ENCODE measurements at regions not wholly inside any gene's neighbourhood (a gene's known extent, or its start where the extent isn't known, plus 50 kb on each side); places are given as distances from the start of the nearest gene placed in this dataset.

DNA sequence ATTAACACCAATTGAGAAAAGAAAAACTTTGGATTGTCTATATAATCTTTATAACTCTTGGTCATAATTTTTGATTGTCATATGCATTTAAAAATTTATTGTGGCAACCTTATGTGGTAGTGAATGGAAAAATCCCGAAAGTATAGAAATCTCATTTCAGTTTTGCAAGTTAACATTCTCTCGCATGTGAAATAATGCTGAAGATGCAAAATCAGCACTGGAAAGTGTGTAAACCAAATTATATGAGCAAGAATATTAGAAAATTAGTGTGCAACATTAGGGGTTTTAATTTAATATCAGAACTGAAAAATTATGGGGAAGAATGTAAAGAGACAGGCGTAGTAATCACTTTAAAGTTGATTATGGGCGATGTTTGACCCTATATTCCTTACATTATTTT lies 1472.8 kb downstream of the PCDH7 start:
- no peak for DNase-seq

DNA sequence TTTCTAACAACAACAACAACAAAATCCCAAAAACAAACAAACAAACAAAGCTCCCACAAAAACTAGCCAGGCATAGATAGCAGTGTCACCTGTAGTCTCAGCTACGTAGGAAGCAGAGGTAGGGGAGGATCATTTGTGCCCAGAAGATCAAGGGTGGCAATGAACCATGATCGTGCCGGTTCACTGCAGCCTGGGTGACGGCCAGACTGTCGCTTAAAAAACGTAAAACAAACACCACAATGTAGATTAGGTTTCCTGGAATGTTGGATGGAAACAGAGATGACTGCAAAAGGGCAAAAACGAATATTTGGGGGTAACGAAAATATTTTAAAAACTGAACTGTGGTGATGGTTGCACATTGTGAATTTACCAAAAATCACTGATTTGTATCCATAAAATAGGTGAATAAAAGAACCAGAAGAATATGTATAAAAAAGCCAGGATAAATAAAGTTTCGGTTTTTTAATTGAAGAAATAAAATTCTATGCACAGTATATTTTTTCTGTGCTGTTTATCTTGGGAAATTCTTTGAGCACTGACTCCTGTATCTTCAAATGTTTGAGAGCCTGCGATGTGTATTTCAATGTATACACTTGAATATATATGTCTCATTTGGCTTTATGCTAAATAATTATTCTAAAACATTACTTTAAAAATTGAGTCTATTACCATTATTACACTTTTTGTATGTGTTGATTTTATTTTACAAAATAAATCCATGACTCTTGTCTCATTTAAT lies 1477.0 kb downstream of the PCDH7 start:
- DNase-seq: no peak

DNA sequence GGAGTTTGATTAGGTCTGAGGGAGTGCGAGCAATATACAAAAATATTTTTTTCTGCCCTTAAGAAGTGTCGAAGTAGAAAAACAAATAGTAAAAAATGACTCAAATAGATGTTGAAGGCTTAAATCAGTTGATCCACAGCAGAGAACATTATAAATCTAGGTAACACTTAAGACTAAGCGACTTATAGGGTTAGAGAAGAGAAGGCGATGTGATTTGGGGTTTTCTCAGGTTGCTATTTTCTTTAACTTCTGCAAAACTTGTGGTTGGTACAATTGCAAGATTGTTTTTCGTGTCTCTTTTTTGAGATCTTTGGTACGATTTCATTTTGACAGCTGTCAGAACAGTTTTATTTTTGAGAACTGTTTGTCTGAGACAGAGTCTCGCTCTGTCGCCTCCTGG lies 1479.5 kb downstream of the PCDH7 start:
- DNase-seq: no peak

DNA sequence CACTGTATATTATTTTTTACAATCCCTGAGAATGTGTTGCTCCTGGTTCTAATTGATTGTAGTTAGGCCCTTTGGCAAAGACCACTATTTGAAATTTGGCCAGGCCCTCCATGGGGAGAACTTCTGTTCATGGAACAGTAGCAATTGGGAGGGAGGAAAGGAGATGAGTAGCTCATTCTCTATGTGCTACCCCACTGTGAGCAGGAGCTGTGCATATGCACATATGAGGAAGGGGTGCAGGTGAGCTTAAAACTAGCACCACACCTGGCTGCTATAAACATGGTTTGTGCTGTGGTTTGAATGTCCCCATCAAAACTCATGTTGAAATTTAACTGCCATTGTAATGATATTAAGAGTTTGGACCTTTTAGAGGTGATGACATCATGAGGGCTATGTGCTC lies 1483.2 kb downstream of the PCDH7 start:
- DNase-seq: peak; percentile 4

DNA sequence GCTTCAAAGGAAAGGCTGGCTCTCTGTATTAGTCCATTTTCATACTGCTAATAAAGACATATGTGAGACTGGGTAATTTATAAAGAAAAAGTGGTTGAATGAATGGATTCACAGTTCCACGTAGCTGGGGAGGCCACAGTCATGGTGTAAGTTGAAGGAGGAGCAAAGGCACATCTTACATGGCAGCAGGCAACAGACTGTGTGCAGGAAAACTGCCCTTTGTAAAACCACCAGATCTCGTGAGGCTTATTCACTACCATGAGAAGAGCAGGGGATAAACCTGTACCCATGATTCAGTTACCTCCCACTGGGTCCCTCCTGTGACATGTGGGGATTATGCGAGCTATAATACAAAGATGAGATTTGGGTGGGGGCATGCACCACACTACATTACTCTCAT lies 1486.6 kb downstream of the PCDH7 start:
- DNase-seq: no peak

DNA sequence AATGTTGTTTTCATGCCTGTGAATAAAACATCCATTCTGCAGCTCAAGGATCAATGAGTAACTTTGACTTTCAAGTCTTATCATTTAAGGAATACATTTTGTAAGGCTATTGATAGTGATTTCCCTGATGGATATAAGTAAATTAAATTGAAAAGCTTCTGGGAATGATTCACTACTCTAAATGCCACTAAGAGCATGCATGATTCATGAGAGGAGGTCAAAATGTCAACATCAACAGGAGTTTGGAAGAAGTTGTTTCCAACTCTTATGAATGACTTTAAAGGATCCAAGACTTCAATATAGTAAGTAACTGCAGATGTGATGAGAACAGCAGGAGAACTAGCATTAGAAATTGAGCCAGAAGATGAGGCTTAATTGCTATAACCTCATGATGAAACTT lies 1487.3 kb downstream of the PCDH7 start:
- DNase-seq: no peak

DNA sequence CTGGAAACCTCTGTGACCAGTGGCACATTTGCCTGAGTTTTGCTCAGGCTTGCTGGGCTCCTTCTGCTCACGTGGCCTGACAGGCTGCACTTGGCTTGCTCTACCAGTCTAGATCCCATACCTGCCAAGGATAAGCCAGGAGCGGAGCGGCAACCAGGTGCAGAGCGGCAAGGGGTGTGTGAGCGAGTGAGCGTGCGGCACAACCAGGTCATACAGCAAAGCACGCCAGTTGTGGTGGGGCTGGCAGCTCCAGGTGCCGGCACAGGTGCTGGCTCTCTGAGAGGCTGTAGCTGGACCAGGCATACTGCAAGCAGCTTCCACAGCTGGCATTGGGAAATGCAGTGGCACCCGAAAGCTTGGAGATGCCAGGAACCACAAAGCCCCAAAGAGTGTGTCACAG lies 1495.1 kb downstream of the PCDH7 start:
- no peak for DNase-seq

DNA sequence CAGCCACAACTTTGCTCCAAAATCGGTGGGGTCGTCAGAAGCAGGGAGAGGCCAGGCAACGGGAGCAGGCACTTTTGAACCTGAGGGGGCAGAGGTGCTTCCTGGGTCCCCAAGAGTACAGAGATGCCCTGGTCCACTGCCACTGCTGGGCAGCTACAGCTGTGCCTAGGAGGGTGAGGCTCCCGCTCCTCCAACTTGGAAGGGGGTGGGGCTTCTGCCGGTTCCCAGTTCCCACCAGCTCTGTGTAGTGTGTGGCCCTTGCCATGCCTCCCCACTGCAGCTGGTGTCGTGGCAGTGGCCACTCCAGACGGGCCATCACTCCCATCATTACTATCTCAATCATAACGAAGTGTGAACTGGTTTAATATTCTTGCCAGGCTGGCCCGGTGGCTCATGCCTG lies 1496.3 kb downstream of the PCDH7 start:
- DNase-seq: no peak

DNA sequence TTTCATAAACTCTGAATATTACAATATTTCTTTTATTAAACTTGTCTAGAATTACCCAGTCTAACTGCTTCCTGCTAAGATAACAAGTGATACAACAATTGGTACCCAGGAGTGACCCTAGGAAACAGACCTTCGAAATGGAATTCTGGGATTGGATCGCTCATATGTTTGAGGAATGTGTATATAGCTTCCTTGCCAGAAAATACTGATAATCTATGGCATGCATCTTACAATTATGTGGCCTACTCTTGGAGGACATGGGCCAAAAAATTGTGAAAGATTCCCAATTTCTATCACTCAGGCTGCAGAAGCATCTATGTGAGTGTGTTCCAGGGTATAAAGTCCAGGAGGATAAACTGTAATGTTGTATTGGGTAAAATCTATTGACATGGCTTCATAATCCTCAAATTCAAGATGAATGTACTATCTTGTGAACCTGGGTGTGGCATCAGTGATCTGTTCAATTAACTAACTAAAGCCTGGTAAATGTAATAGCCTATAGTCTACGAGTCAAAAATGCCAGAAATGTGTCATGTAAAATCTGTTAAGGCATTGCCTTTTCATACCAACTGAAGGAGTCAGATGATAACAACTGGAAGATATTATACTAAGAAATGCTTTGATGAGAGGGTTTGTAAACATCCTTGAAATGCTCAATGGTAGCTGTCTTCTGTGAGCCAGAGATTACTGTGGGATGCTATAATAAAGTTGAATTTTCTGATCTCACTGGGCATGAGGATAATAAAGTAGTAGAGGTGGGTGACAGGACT lies 1499.3 kb downstream of the PCDH7 start:
- no peak for DNase-seq

DNA sequence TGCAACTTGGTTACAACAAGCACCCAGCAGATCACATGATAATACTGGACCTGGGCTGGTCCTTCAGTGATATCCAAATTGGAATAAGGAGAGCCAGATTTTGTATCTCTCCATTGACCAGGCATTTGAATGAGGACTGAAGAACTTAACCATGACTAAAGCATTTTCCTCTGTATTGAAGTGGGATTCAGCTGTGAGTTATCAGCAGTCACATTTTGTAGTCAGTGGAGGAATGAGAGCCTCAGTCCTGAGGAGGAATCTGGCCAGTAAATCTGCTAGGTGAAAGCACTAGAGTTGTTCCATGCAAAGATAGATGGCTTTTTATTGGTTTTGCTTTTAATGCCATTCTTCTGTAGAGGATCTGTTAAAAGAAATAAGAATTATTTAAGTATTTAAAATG lies 1506.0 kb downstream of the PCDH7 start:
- DNase-seq: no peak

DNA sequence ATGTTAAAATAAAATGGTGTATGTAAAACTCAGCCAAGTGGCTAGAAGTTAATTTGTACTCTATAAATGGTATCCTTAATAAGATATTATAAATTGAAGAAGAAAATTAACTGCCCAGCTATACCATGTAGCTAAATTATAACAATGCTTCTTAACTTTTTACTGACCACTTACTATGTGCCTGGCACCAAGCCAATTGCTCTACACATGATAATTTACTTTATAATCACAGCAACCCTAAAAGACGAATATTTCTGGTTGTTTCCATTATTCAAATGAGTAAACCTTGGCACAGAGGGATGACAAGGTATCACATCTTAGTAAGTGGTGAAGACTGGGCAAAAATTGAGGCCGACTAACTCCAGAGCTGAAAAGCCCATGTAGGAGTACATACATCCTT lies 1506.6 kb downstream of the PCDH7 start:
- no peak for DNase-seq

DNA sequence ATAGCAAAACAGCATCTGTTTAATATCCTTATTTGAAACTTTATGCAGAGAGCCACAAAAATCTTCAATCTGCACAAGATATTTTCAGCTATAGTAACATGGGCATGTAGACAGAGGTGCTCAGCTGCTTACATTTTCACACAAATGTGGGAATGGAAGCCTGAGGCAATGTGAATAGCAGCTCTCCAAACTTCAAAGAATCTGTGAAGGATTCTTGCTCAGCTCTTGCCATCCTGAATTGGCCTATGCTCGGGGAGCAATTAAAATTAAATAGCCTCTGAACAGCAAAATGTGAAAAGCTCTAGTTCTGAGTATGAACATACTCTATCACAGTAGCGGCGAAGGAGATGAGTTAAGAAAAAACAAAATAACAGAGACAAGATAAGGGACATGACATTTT lies 1523.8 kb downstream of the PCDH7 start:
- no peak for DNase-seq

DNA sequence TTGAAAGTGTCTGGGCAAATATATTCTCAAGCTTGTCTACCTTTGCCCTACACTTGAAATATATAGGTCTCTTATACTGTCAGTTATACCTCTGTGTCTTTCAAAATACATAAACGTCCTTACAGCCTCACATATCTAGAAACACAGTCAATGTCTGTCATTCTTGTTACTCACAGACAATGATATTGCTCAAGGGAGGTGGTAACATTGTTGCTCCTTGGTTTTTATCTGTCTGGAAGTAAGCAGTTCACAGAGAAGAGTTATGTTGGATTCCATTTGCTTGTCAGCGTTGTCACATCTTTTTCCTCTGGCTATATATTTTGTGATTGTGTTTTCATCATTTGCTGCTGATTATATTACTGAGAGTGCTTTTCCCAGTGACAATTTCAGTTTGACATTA lies 1528.9 kb downstream of the PCDH7 start:
- DNase-seq: no peak

DNA sequence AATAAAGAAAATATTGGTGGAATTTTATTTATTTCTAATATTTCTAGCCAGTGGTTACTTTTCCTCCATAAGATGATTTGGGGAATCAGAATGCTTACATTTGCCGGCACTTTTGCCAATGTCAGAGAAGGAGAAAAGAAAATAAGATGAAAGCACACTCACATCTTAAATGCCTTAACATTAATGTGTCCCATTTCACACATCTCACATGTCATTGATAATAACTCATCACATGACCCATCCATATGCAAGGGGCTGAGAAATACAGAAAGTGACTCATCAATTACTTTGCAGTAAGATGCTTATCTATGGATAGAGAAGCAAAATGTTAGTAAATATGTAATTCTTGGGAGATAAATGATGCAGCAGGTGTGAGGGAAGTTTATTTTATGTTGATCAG lies 1531.0 kb downstream of the PCDH7 start:
- DNase-seq: no peak

DNA sequence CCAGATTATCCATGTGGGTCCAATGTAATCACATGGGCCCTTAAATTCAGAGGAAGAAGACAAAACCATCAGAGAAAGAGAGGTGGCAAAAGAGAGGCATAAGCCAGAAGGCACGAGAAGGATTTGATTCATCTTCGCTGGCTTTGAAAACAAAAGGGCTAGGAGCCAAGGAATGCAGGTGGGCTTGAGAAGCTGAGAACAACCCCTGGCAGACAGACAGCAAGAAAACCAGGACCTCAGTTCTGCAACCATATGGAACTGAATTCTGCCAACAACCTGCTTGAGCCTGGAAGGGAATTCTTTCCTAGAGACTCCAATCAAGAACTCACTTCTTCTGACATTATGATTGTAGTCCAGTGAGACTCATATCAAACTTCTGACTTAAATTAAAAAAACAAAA lies 1531.8 kb downstream of the PCDH7 start:
- DNase-seq: peak; percentile 34

DNA sequence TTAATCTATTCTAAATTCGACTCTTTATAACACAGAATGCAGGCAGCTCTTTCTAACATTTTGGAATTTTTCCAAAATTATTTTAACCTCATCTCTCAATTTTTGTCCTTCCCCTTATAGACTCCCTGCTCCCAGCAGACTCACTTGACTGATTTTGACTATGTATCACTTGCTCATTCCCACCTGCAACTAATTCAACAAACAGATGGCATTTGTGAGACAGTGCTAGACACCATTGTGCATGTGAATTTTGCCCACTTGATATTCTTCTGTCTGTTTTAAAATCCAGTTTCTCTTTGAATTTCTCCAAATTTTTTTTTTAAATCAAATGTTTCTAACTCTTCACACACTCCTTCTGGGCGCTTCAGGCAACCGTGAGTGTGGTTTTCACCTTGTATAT lies 1534.0 kb downstream of the PCDH7 start:
- no peak for DNase-seq

DNA sequence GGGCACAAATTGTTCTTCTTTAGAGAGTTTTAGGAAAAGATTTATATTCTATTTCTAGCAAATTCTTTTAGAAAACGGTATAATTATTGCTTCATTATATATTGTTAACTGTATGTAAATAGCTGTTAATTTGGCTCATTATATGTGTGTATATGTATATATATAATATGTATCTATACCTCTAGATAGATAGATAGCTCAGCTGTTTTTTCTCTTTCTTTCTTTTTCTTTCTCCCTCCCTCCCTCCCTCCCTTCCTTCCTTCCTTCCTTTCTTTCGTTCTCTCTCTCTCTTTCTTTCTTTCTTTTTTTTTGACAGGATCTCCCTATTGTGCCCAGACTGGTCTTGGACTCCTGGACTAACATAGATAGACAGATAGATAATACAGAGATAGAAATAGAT lies 1538.8 kb downstream of the PCDH7 start:
- DNase-seq: no peak

DNA sequence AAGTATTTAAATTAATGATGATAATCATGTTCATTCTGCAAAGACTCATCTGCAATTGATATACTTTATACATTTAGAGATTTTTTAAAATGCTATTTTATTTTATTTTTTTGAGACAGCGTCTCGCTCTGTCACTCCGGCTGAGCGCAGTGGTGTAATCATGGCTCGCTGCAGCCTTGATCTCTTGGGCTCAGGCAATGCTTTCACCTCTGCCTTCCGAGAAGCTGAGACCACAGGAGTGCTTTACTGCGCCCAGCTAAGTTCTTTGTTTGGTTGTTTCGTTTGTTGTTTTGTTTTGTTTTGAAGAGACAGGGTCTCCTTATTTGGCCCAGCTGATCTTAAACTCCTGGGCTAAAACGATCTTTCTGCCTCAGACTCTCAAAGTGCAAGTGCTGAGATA lies 1541.0 kb downstream of the PCDH7 start:
- no peak for DNase-seq

DNA sequence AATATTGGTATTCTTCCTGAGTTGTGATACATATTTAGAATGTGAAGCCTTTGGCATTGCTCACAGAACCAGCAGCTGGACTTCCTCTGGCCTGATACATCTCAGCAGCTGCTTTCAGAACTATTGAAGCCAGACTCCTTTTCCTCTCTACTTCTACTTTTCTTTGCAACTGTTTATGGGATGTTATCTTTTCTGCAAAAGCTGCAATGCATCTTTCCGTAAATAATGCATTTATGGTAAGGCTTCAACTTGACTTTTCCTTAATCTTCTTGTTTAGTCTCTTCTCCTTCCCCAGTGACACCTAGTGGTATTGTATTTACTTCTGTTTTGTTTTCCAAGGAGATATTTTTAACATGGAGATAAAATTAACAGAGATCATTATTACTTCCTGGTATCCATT lies 1548.7 kb downstream of the PCDH7 start:
- DNase-seq: no peak

DNA sequence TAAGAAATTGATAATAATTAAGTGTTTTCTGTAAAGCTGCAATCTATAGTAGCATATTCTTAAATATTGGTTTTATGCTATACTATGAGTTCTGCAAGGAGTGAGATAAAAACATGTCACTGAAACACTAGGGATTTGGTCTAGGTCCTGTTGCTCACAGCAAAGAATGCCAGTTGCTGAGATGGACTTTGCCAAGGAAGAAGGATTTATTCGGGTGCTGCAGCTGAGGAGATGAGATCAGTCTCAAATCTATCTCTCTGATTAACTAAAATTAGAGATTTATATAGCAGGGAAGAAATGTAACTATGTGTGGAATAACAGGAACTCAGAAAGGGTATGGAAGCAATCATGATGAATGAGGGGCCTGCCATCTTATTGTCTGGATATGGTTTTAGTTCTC lies 1569.9 kb downstream of the PCDH7 start:
- DNase-seq: no peak

DNA sequence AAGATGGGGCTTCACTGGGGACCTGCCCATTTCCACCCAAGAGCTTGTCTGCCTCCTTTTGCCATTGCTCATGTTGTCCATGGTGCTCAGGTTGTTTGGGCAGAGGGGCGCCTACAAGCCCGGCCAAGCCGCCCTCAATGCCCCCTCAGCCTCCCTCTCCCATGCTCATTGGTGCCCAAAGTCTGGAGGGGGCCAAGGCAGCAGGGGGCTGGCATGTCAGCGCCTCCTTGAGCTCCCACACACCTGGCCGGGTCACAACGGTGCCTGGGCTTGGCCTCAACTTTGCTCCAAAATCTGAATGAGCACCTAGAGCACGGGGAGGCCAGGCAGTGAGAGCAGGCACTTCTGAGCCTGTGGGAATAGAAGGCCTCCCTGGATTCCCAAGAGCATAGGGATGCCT lies 1598.8 kb downstream of the PCDH7 start:
- DNase-seq: no peak

DNA sequence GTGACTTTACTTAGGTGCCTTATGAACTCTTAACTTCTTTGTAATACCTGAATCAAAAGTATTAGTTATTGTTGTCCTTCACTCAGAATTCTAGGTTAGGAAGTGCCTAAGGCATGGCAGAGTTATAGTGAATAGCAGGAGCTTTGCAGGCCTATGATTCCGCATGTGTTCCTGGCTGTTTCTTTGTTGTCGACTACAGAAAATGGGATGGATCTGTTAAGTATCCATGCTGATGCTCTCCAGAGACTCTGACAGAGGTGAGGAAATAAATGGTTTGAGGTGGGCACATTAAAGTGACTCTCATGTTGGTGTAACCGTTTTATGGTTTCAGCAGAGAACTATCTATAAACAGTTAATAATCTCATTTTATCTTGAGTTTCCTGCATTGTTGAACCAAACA lies 1601.3 kb downstream of the PCDH7 start:
- no peak for DNase-seq

DNA sequence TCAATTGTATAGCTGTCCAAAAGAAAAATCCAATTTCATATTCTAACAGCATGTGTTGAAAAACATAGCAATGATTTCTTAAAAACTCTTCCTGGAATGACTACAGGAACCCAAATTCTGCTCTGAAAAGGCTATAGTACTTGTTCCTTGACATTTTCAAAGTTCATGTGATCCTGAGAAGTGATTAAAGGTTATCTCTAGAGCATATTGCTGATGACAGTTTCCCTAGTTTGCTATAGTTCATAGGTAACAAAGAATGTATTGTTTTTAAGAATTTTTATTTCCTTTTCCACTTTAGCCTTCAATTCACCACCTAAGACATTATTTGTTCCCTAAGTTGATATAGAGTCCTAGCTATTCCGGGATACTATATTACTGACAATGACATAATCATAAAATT lies 1614.6 kb downstream of the PCDH7 start:
- no peak for DNase-seq

DNA sequence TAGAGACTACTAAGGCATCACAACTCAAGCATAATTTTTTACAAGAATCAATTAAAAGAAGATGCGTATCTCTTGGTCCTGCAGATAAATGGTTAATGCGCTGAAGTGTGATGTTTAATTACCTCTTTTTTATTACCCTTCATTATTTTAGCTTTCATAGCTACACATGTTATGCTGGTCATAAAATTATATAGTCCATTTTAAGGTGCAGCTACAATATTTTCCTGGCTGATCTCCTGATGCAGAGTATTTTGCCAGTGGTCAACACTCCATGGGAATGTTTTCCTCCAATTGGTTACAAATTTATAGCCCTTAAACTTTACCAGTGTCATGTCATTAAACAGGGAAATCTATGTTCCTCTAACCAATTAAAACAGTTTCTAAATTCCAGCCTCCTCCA lies 1617.2 kb downstream of the PCDH7 start:
- no peak for DNase-seq

DNA sequence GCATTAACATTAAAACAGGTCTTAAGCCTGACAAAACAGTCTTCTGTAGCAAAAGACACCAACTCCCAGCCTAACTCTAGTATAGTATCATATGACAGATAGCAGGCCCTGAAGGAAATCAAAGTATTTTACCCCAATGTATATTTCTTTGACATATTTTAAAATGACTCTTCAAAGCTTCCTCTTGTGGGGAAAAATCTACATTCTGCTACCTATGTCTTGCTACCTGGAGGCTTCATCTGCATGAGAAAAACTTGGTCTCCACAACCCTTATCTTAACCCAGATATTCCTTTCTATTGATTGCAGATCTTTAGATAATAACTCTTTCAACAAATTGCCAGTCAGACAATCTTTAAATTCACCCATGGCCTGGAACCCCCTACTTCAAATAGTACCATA lies 1620.4 kb downstream of the PCDH7 start:
- DNase-seq: no peak

Measured in NCI-H446 treated with DMSO at 0.1 percent for 48 hours (cell line).